PC-9 (cell line): ENCODE measurements at regions not wholly inside any gene's neighbourhood (a gene's known extent, or its start where the extent isn't known, plus 50 kb on each side); places are given as distances from the start of the nearest gene placed in this dataset.

Experiments used
- BruUV-seq: library from RNA; stranded (reverse); fragments of 400-500 nt; replicated peaks from 2 replicates; lab custom pipeline; 2021; lab: Mats Ljungman, UMichigan
- CTCF ChIA-PET: fragments of 300-600 bp; sonication (Branson Sonifier 250); formaldehyde crosslinking; loops from one replicate; lab custom pipeline; 2022; ENCODE audit warnings: antibody characterized with exemption; lab: Charles Lee
- POLR2A ChIA-PET: fragments of 300-600 bp; sonication (Branson Sonifier 250); formaldehyde crosslinking; loops from one replicate; lab custom pipeline; 2022; ENCODE audit warnings: antibody characterized with exemption; ENCODE audit not compliant: unreplicated experiment; lab: Charles Lee
- DNase-seq, 2 experiments: peaks; one replicate each; pipeline versions ENCODE4 v3.0.0 to v3.0.0-alpha.2; 2015 to 2022; ENCODE audit warnings: mixed read lengths in 1 of 2
- H2AFZ ChIP-seq: fragments of 200-600 bp; sonication (generic); 2 replicates; pipeline ENCODE4 v1.8.1; 2017; ENCODE audit warnings: antibody characterized with exemption
- H3F3A ChIP-seq: fragments of 200-600 bp; sonication (generic); 2 replicates; pipeline ENCODE4 v1.8.1; 2017; ENCODE audit warnings: antibody characterized with exemption, mild to moderate bottlenecking, low read depth; ENCODE audit not compliant: insufficient read depth
- H3K27ac ChIP-seq: fragments of 200-600 bp; sonication (generic); 2 replicates; pipeline ENCODE4 v1.6.1; 2016; ENCODE audit warnings: mixed run types
- H3K27me3 ChIP-seq: fragments of 200-600 bp; sonication (generic); 2 replicates; pipeline ENCODE4 v1.6.1; 2016; ENCODE audit warnings: low read depth, mixed run types; ENCODE audit not compliant: insufficient read depth
- H3K36me3 ChIP-seq: fragments of 200-600 bp; sonication (generic); 2 replicates; pipeline ENCODE4 v1.6.1; 2016; ENCODE audit warnings: low read depth, mixed run types
- H3K4me1 ChIP-seq: fragments of 200-600 bp; sonication (generic); replicated peaks from 2 replicates; pipeline ENCODE4 v1.6.1; 2016; ENCODE audit warnings: mixed run types; ENCODE audit not compliant: insufficient read depth
- H3K4me2 ChIP-seq: fragments of 200-600 bp; sonication (generic); 2 replicates; pipeline ENCODE4 v1.6.1; 2017; ENCODE audit warnings: mixed run types
- H3K4me3 ChIP-seq: fragments of 200-600 bp; sonication (generic); 2 replicates; pipeline ENCODE4 v1.6.1; 2016; ENCODE audit warnings: mixed run types
- H3K79me2 ChIP-seq: fragments of 200-600 bp; sonication (generic); 2 replicates; pipeline ENCODE4 v1.6.1; 2017; ENCODE audit warnings: low read depth, mixed run types
- H3K9me2 ChIP-seq: fragments of 200-600 bp; sonication (generic); 2 replicates; pipeline ENCODE4 v1.8.1; 2017; ENCODE audit warnings: mild to moderate bottlenecking; ENCODE audit not compliant: insufficient read depth
- H3K9me3 ChIP-seq: fragments of 200-600 bp; sonication (generic); 2 replicates; pipeline ENCODE4 v1.8.1; 2016; ENCODE audit warnings: low read depth; ENCODE audit not compliant: insufficient read depth
- H4K20me1 ChIP-seq: fragments of 200-600 bp; sonication (generic); 2 replicates; pipeline ENCODE4 v1.8.1; 2017; ENCODE audit not compliant: insufficient read depth
- EZH2 ChIP-seq: fragments of 200-600 bp; sonication (generic); IDR thresholded peaks from 2 replicates; pipeline ENCODE4 v1.8.0; 2017; ENCODE audit warnings: antibody characterized with exemption, low read depth
- intact Hi-C: fragments of 100-400 bp; cut with micrococcal nuclease; formaldehyde crosslinking; loops from one replicate; pipeline ENCODE4 v1.10.0; 2022; ENCODE audit not compliant: unreplicated experiment
- TF ChIP-seq, protein P1 (sequence below): fragments of 200-600 bp; sonication (generic); conservative IDR thresholded peaks from 2 replicates; pipeline ENCODE4 v1.6.1; 2017; ENCODE audit warnings: mixed run types, antibody characterized with exemption, mild to moderate bottlenecking, moderate library complexity

DNA sequence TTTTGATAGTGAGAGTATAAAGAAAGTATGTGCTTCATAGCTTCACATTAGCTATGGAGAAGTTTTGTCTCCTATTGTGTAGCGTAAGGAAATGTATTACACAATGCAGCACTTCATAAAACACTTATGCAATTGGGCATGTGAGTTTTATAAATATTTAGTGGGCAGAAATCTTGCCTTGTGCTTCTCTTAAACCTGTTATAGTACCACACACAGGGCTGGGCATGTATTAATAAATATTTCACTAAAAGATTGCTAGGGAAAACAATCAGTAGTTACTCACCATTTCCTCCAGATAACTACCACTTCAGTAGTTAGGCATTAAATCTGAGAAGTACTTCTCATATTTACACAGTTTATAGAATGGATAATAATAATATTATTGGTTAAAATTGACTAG is 1080.8 kb upstream of the PIK3C3 start:
- no peak overlapping the region for H3K4me2 ChIP-seq
- no peaks in the 10 kb centered on the region for H3K27me3 ChIP-seq
- no peaks in the 10 kb centered on the region for H3K4me1 ChIP-seq
- intact Hi-C loops, result no loop called here
- H3K9me3 ChIP-seq, result no peaks in the 10 kb centered on the region
- TF ChIP-seq, protein P1, sequence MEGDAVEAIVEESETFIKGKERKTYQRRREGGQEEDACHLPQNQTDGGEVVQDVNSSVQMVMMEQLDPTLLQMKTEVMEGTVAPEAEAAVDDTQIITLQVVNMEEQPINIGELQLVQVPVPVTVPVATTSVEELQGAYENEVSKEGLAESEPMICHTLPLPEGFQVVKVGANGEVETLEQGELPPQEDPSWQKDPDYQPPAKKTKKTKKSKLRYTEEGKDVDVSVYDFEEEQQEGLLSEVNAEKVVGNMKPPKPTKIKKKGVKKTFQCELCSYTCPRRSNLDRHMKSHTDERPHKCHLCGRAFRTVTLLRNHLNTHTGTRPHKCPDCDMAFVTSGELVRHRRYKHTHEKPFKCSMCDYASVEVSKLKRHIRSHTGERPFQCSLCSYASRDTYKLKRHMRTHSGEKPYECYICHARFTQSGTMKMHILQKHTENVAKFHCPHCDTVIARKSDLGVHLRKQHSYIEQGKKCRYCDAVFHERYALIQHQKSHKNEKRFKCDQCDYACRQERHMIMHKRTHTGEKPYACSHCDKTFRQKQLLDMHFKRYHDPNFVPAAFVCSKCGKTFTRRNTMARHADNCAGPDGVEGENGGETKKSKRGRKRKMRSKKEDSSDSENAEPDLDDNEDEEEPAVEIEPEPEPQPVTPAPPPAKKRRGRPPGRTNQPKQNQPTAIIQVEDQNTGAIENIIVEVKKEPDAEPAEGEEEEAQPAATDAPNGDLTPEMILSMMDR, result no peak
- TF ChIP-seq EZH2, result no peak
- H3K9me2 ChIP-seq, result no peaks in the 10 kb centered on the region
- BruUV-seq, result no TSS peak
- H2AFZ ChIP-seq, result no peak overlapping the region
- H3K36me3 ChIP-seq, result no peaks in the 10 kb centered on the region
- no peak overlapping the region for H3K27ac ChIP-seq
- DNase-seq, result no peak
- ChIA-PET POLR2A (no interaction called here), CTCF (no interaction called here)
- H3K4me3 ChIP-seq, result no peak overlapping the region
- no peaks in the 10 kb centered on the region for H3K79me2 ChIP-seq
- H4K20me1 ChIP-seq, result no peaks in the 10 kb centered on the region
- no peaks in the 10 kb centered on the region for H3F3A ChIP-seq

DNA sequence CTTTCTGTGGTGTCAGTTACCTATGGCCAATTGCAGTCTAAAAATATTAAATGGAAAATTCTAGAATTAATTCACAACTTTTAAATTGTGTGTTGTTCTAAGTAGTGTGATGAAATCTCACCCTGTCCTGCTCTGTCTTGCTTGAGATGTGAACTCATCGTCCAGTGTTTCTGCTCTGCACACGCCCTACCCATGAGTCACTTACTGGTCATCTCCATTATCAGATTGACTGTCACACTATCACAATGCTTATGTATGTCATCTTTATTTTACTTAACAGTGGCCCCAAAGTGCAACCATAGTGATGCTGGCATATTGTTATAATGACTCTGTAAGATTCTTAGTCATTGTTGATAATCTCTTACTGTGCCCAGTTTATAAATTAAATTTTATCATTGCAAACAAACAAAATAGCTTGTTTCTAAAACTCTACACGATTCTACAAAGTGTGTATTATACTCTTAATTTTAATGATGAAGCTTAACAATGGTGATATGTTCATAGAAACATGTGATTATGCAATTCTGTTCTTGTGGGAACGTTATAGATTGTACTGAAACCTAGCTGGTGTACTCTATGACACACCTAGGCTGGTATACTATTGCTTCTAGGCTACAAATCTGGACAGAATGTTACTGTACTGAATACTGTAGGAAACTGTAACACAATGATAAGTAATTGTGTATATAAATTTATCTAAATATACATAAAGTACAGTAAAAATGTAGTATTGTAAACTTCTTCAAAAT is 1086.8 kb upstream of the PIK3C3 start:
- H3K4me2 ChIP-seq, result peak overlapping the region; percentile 49
- no peaks in the 10 kb centered on the region for H3K27me3 ChIP-seq
- peak; percentile 15 to 59 for DNase-seq
- no peak overlapping the region for H2AFZ ChIP-seq
- POLR2A ChIA-PET, result no interaction called here
- peak overlapping the region; percentile 93 for H3K27ac ChIP-seq
- no peaks in the 10 kb centered on the region for H3K9me2 ChIP-seq
- intact Hi-C loops, result loop anchor here (5.0 kb wide), 1 partner anchor 204 kb away; no protein-coding TSS in a partner anchor
- H4K20me1 ChIP-seq, result no peaks in the 10 kb centered on the region
- H3K36me3 ChIP-seq, result no peaks in the 10 kb centered on the region
- H3K4me1 ChIP-seq, result peaks cover 17% of the 10 kb centered on the region
- no peak overlapping the region for H3K4me3 ChIP-seq
- BruUV-seq, result no TSS peak
- no peaks in the 10 kb centered on the region for H3K79me2 ChIP-seq
- CTCF ChIA-PET, result interaction anchor here (0.5 kb wide), 1 partner anchor 1044 kb away, joined by 3 read pairs; no protein-coding TSS in a partner anchor
- TF ChIP-seq, protein P1, result no peak
- TF ChIP-seq EZH2, result no peak
- H3F3A ChIP-seq, result peaks cover 5% of the 10 kb centered on the region; the same call in 1 of the 2 replicates
- no peaks in the 10 kb centered on the region for H3K9me3 ChIP-seq

- ChIA-PET CTCF (no interaction called here), POLR2A (no interaction called here)
- Histone ChIP-seq H3K27ac (peak overlapping the region; percentile 93), H2AFZ (peak overlapping the region; percentile 52; the same call in 1 of the 2 replicates), H4K20me1 (no peaks in the 10 kb centered on the region), H3K36me3 (no peaks in the 10 kb centered on the region), H3K9me3 (no peaks in the 10 kb centered on the region), H3F3A (peaks cover 5% of the 10 kb centered on the region; the same call in 1 of the 2 replicates), H3K9me2 (no peaks in the 10 kb centered on the region), H3K4me3 (no peak overlapping the region), H3K79me2 (no peaks in the 10 kb centered on the region), H3K4me1 (peaks cover 17% of the 10 kb centered on the region), H3K4me2 (peak overlapping the region; percentile 49), H3K27me3 (no peaks in the 10 kb centered on the region)
- intact Hi-C loops, result loop anchor here (5.0 kb wide), 1 partner anchor 205 kb away; no protein-coding TSS in a partner anchor
- peak in 1 of 2 experiments; percentile 41 for DNase-seq
- no TSS peak for BruUV-seq
- TF ChIP-seq EZH2, result no peak
- TF ChIP-seq, protein P1, result no peak
Measured at GRCh38 chr18:40867459-40867858, 1087.6 kb upstream of the PIK3C3 start.
